ENCODE measurements at regions not wholly inside any gene's neighbourhood (a gene's known extent, or its start where the extent isn't known, plus 50 kb on each side); places are given as distances from the start of the nearest gene placed in this dataset.
A peak's percentile ranks its signal among the peaks of the same experiment; 100 is the strongest.
"Not testable (repeated sequence)": the region's sequence is repeated elsewhere in the genome, so short reads cannot be mapped to it uniquely, and the experiment has no call there.

- no peak for DNase-seq
Measured at GRCh38 chr3:56954125-56954524, 106.3 kb upstream of the SPATA12 start.

DNA sequence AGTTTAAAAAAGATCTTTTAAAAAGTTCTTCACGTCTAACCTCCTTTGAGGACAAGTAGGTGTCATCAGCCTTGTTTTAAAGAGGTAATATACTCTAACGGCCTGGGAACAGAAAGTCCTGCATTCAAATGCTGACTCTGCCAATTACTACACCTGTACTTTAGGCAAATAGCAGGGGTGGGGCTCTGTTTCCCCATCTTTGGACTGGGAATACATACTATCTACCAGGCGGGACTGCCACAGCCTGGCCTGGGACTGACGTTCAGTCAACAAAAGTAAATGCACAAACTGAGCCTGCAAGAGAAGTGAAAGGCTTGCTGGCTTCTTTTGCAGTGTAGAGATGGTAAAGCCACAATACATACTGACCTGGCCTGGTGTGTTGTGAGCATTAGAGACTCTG is 107.6 kb upstream of the SPATA12 start:
- no peak for DNase-seq

GRCh38 chr3:56952061-56952460 is 108.4 kb upstream of the SPATA12 start:
- DNase-seq = no peak

GRCh38 chr3:56951366-56951765 is 109.1 kb upstream of the SPATA12 start:
- DNase-seq = no peak

DNA sequence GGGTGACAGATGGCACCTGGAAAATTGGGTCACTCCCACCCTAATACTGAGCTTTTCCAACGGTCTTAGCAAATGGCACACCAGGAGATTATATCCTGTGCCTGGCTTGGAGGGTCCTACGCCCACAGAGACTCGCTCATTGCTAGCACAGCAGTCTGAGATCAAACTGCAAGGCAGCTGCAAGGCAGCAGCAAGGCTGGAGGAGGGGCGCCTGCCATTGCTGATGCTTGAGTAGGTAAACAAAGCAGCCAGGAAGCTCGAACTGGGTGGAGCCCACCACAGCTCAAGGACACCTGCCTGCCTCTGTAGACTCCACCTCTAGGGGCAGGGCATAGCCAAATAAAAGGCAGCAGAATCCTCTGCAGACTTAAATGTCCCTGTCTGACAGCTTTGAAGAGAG is 115.1 kb upstream of the SPATA12 start:
- DNase-seq = not testable (repeated sequence)

- DNase-seq = no peak
Measured at GRCh38 chr3:56942523-56942922, 117.9 kb upstream of the SPATA12 start.

DNA sequence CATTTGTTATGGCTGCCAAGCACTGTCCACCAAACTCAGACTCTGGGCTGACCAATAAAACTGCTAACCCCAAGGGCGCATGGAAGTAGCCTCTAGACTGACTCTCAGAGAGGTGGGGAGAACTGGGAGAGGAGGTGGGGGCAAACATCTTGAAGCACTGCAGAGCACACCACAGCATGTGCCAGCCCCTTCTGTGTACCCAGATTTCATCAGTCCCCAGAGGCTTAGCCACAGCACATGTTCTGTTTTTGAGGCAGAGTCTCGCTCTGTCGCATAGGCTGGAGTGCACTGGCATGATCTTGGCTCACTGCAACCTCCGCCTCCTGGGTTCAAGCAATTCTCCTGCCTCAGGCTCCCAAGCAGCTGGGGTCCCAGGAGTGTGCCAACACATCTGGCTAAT is 119.5 kb upstream of the SPATA12 start:
- DNase-seq = no peak

GRCh38 chr3:56940321-56940720 is 120.1 kb upstream of the SPATA12 start:
- no peak for DNase-seq

DNA sequence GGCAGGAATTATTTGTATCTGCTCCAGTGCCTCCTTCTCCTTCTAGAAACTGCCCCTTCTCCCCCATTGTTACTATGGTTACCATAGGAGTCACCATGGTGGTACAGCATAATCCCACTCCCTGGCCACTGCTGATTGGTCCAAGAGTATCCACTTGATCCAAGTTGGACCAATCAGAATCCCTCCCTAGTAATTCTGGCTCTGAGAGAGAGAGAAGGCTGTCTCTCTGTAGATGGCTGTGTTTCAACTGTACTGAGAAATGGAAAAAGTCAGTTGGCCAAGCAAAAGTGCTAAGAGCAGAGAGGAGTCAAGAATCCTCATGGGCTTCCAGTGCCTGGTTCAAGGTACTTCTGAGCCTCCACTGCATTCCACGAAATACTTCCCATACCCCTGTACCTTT is 120.6 kb upstream of the SPATA12 start:
- no peak for DNase-seq

DNA sequence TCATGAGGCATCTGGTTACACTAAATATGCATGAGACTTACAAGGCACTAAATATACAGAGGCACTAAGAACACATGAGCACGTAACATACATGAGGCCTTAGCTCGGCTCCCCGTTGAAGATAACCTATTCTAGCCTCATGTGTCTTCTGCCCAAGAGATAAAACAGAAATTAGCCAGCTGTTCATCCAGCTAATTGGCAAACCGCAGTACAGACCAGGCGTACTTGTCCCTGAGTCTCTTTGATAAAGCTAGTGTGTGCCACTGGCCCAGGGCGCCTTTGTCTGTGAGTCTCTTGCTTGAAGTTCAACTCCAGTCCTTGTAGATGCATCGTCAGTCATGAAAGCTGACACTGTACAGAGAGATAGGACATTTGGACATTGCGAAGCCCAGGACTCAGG is 121.9 kb upstream of the SPATA12 start:
- DNase-seq = no peak

- no peak for DNase-seq
Measured at GRCh38 chr3:56937580-56937979, 122.9 kb upstream of the SPATA12 start.

DNA sequence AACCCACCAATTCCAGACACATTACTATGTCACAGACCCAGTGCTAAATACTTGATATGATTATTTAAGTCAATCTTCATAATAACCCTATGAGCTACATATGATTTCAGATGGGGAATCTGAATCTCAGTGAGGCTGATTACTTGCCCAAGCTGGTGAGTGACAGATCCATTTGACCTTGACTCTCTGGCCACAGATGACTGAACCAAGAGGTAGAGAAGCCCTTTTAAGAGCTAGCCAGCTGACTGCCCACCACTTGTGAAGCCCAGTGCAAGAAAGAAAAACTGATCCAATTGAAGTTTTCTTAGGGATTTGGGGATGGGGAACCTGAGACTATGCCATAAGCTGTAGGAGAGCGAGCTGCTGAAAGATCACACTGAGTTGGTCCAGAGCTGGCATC is 124.7 kb upstream of the SPATA12 start:
- DNase-seq = no peak

DNA sequence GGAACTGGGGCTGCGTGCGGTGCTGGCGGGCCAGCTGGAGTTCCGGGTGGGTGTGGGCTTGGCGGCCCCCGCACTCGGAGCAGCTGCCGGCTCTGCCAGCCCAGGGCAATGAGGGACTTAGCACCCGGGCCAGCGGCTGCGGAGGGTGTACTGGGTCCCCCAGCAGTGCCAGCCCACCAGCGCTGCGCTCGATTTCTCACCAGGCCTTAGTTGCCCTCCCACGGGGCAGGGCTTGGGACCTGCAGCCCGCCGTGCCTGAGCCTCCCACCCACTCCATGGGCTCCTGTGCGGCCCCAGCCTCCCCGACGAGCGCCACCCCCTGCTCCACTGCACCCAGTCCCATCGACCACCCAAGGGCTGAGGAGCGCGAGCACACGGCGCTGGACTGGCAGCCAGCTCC is 126.0 kb upstream of the SPATA12 start:
- DNase-seq = not testable (repeated sequence)

GRCh38 chr3:56933803-56934202 is 126.7 kb upstream of the SPATA12 start:
- no peak for DNase-seq

DNA sequence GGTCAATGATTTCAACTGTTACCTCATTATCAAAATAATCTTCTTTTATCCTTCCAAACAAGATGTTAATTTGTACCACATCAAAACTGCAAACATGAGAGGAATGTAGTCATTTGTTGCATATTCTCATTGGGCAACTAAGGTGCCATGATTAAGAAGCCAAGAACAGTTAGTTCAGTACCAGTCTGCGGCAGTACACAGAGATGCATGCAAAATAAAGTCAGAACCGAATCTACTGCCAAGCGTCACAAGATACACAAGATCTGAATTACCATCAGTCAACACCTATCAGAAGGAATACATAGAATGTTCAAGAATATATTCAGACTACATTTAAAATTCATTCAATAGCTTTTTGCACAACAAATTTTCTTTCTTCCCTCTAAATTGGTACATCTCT is 127.6 kb upstream of the SPATA12 start:
- DNase-seq = no peak

DNA sequence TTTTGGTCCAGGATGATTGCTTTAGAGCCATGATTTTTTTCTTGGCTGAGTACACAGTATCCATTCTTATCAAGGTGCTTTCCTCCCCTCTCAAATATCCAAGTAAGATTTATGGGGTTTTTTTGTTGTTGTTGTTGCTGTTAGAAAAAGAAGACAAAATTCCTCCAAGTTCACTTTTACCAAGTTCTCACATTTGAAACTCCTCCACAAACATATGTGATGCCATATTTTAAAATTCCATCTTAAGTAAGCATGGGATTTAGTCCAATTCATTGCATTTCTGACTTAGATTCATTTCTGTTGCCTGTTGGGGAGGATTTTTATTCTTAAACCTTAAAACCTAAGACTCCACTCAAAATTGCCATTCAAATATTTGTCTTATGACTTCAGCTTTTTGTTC is 128.6 kb upstream of the SPATA12 start:
- no peak for DNase-seq

DNA sequence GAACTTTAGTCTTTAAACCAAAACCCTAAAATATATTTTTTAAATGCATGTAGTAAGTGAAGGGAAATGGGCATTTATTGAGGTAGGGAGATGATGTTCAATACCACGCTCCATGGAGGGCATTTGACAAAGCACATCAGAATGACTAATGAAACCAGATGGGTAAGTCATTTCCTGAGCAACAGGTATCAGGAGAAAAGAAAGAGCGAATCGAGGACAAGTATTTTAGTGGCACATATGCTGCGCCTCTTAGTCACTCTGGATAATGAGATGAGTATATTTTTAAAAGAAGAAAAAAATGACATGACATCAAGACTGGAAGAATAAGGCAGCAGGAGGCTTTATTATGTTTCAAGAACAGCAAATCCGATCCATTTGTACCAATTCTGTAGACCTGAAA is 129.0 kb upstream of the ARHGEF3 start:
- DNase-seq = no peak

GRCh38 chr3:56929809-56930615 is 128.3 kb upstream of the ARHGEF3 start:
- no peak for DNase-seq

DNA sequence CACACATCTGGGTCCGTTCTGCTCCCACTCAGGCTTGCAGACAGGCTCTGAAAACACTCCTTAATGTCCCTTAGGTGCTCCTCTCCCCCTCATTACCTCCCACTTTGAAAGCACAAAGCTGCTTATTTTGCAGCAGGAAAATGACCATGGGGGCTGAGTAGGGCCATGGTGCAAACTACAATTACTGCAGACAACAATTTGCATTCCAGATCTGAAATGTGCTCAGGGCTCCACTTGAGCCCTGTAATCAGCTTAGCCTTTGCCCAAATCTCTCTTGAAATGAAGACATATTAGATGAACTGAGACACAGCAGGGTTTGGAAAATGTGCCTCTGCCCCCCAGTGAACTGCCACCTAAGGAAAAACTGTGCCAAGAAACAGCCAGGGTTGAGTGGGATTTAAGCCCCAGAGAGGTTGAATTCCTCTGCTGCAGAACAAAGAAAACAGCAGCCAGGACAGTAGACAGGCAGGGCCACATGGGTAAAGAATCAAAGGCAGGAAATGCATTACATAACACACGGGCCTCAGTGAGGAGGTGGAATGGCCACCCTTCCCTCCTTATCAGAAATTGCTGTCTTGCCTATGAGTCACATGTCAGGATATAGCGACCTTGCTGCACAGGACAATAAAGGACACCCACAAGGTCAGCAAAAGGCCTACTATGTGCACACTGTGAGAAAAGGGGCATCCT is 126.8 kb upstream of the ARHGEF3 start:
- DNase-seq = peak; percentile 20

- DNase-seq = no peak
Measured at GRCh38 chr3:56927855-56928254, 126.1 kb upstream of the ARHGEF3 start.

- no peak for DNase-seq
Measured at GRCh38 chr3:56926947-56927282, 125.2 kb upstream of the ARHGEF3 start.

GRCh38 chr3:56926243-56926946 is 124.6 kb upstream of the ARHGEF3 start:
- peak; percentile 69 for DNase-seq

GRCh38 chr3:56924700-56925099 is 123.0 kb upstream of the ARHGEF3 start:
- not testable (repeated sequence) for DNase-seq
